NAMALWA (cell line): ENCODE measurements at regions not wholly inside any gene's neighbourhood (a gene's known extent, or its start where the extent isn't known, plus 50 kb on each side); places are given as distances from the start of the nearest gene placed in this dataset.
"Not testable (repeated sequence)": the region's sequence is repeated elsewhere in the genome, so short reads cannot be mapped to it uniquely, and the experiment has no call there.

ENCODE experiments used
- DNase-seq: peaks from one replicate; pipeline ENCODE4 v3.0.0-alpha.2; 2015; ENCODE audit warnings: low spot score

- DNase-seq, result peak; percentile 24
Observed at GRCh38 chr9:99632349-99633038, 189.2 kb upstream of the NR4A3 start.

GRCh38 chr9:99633265-99633664 lies 188.4 kb upstream of the NR4A3 start:
- DNase-seq, result peak; percentile 38

GRCh38 chr9:99634186-99634585 lies 187.5 kb upstream of the NR4A3 start:
- no peak for DNase-seq

- no peak for DNase-seq
Observed at GRCh38 chr9:99635032-99635431, 186.7 kb upstream of the NR4A3 start.

GRCh38 chr9:99637641-99638040 lies 184.0 kb upstream of the NR4A3 start:
- DNase-seq, result no peak

- no peak for DNase-seq
Observed at GRCh38 chr9:99638971-99639370, 182.7 kb upstream of the NR4A3 start.

- DNase-seq, result no peak
Observed at GRCh38 chr9:99647604-99648003, 174.1 kb upstream of the NR4A3 start.

- no peak for DNase-seq
Observed at GRCh38 chr9:99650187-99650874, 171.4 kb upstream of the NR4A3 start.

GRCh38 chr9:99660191-99660636 lies 161.5 kb upstream of the NR4A3 start:
- DNase-seq, result peak; percentile 44

- DNase-seq, result no peak
Observed at GRCh38 chr9:99663297-99663696, 158.4 kb upstream of the NR4A3 start.

GRCh38 chr9:99663856-99664255 lies 157.8 kb upstream of the NR4A3 start:
- peak; percentile 11 for DNase-seq

- DNase-seq, result peak; percentile 57
Observed at GRCh38 chr9:99666571-99666970, 155.1 kb upstream of the NR4A3 start.

- not testable (repeated sequence) for DNase-seq
Observed at GRCh38 chr9:99670886-99671285, 150.8 kb upstream of the NR4A3 start.

- no peak for DNase-seq
Observed at GRCh38 chr9:99677281-99677680, 144.4 kb upstream of the NR4A3 start.

GRCh38 chr9:99678566-99678965 lies 143.1 kb upstream of the NR4A3 start:
- no peak for DNase-seq

- DNase-seq, result peak; percentile 9
Observed at GRCh38 chr9:99680191-99680590, 141.5 kb upstream of the NR4A3 start.

- no peak for DNase-seq
Observed at GRCh38 chr9:99681113-99681512, 140.6 kb upstream of the NR4A3 start.

GRCh38 chr9:99682378-99682777 lies 139.3 kb upstream of the NR4A3 start:
- no peak for DNase-seq

- DNase-seq, result no peak
Observed at GRCh38 chr9:99682870-99683269, 138.8 kb upstream of the NR4A3 start.

- no peak for DNase-seq
Observed at GRCh38 chr9:99690573-99690972, 131.1 kb upstream of the NR4A3 start.

- DNase-seq, result no peak
Observed at GRCh38 chr9:99693888-99694287, 127.8 kb upstream of the NR4A3 start.

GRCh38 chr9:99694393-99694792 lies 127.3 kb upstream of the NR4A3 start:
- no peak for DNase-seq

GRCh38 chr9:99699396-99699795 lies 122.3 kb upstream of the NR4A3 start:
- DNase-seq, result no peak

- no peak for DNase-seq
Observed at GRCh38 chr9:99712214-99712613, 109.5 kb upstream of the NR4A3 start.
